OCI-LY7 (cell line): ENCODE measurements at regions not wholly inside any gene's neighbourhood (a gene's known extent, or its start where the extent isn't known, plus 50 kb on each side); places are given as distances from the start of the nearest gene placed in this dataset.
"Not testable (repeated sequence)": the region's sequence is repeated elsewhere in the genome, so short reads cannot be mapped to it uniquely, and the experiment has no call there.

Experiments
- CTCF ChIP-seq: fragments of 200-600 bp; sonication (generic); conservative IDR thresholded peaks from 2 replicates; pipeline ENCODE4 v1.5.1; 2014; ENCODE audit warnings: mild to moderate bottlenecking, antibody characterized with exemption, low read length, moderate library complexity, mixed read lengths
- EZH2phosphoT487 ChIP-seq: fragments of 200-600 bp; sonication (generic); IDR thresholded peaks from 2 replicates; pipeline ENCODE4 v1.6.1; 2018; ENCODE audit warnings: low read depth, borderline replicate concordance, mild to moderate bottlenecking, mixed run types, antibody characterized with exemption, low read length, moderate library complexity, mixed read lengths

GRCh38 chr11:3537254-3537653, 104.5 kb downstream of the ART5 start:
- TF ChIP-seq CTCF: peak; percentile 27; the same call in 1 of the 2 replicates
- TF ChIP-seq EZH2phosphoT487: not testable (repeated sequence)
